ENCODE measurements at regions not wholly inside any gene's neighbourhood (a gene's known extent, or its start where the extent isn't known, plus 50 kb on each side); places are given as distances from the start of the nearest gene placed in this dataset.

- TF ChIP-seq, protein P1, sequence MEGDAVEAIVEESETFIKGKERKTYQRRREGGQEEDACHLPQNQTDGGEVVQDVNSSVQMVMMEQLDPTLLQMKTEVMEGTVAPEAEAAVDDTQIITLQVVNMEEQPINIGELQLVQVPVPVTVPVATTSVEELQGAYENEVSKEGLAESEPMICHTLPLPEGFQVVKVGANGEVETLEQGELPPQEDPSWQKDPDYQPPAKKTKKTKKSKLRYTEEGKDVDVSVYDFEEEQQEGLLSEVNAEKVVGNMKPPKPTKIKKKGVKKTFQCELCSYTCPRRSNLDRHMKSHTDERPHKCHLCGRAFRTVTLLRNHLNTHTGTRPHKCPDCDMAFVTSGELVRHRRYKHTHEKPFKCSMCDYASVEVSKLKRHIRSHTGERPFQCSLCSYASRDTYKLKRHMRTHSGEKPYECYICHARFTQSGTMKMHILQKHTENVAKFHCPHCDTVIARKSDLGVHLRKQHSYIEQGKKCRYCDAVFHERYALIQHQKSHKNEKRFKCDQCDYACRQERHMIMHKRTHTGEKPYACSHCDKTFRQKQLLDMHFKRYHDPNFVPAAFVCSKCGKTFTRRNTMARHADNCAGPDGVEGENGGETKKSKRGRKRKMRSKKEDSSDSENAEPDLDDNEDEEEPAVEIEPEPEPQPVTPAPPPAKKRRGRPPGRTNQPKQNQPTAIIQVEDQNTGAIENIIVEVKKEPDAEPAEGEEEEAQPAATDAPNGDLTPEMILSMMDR (conservative IDR thresholded peaks at IDR 0.05) = no peak
- no peak for TF ChIP-seq ZFX (IDR thresholded peaks at IDR 0.05)
Measured at GRCh38 chr3:88267847-88268246, 118.1 kb downstream of the C3orf38 start.

All from C4-2B (cell line).